D341Med (cell line): ENCODE measurements at regions not wholly inside any gene's neighbourhood (a gene's known extent, or its start where the extent isn't known, plus 50 kb on each side); places are given as distances from the start of the nearest gene placed in this dataset.

Experiments used
- DNase-seq: peaks from one replicate; pipeline ENCODE4 v3.0.0; 2012; ENCODE audit warnings: low spot score

DNA sequence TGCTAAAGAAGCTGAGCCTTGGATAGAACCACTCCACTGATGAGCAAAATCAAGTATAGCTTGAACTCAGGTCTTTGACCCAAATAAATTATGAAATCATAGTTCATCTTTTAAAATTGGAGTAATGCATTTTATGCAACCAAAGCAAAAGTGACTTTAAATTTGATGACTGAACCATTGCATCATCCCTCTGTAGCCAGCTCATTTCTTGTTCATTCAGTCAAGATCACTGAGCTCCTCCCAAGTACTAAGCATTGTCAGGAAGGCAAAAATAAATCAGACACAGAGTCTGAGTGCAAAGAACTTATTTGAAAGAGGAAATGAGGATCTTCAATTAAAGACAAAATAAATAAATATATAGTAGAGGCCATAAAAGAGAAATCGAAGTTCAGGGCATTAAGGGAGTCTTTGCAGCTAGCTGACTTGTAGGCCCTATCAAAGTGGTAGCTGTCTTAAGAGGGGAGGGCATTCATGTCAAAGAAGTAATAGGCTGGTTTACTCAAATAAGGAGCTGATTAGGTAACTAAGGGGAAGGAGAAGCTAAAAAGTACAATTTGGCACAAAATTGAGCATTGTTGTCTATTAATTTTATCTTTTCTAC, 411.8 kb downstream of the MTX2 start:
- no peak for DNase-seq

DNA sequence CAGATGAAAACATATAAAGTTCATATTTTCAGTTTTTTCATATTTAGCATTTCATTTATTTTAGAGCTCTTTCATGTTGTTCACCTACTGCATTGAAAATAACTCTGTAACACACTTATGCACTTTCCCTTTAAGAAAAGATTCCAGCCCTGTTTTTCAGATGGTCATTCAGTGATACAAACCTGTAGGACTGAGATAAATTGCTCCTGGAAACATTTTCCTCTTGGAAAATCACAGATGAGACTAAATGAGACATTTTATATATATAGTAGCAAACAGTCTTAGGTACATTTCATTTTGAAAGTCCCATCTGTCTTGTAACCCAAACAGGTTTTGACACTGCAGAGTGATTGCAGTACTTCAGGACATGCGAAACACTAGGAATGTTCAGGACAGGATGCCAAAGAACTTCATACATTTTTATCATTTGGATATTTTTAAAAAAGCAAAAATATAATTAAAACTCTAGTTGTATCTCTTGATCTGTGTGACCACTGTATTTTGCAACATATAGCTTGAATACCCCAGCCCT, 412.4 kb downstream of the MTX2 start:
- DNase-seq = no peak

DNA sequence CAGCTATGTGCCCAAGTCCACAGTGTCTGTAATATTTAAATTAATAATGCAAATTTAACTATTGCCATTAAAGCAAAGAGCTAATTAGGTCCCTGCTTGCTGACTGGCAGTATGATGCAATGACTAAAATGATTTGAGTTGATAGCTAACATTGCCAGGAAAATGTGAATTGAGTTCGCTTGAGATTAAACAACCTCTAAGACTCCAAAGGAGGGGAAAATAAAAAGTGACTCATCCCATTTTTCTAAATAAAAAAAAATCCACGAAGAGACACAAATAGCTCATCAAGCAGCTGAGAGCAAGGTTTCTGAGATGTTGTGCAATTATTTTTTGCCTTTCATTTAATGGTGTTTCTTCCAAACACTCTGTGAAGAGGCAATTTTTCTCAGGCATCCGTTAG, 413.0 kb downstream of the MTX2 start:
- no peak for DNase-seq

DNA sequence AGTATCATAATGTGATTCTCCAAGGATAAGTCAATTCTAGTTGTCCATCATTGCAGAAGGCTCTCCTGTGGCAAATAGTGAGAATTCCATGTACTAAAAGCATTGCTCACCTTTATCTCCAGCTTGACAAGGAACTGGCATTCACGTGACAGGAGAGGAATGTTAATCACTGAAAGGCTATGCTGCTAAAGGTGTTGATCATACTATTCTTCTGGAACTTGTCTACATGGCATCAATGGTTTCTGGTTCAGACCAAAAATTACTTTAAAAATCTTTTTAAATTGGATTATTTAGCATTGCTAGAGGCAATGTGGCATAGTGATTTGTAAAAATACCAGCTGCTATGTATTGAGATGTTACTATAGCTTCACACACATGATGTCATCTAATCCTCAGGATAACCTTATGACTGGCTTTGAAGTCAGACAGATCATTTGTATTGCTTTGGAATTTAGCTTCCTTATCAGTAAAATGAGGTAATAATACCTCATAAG, 414.4 kb downstream of the MTX2 start:
- no peak for DNase-seq

DNA sequence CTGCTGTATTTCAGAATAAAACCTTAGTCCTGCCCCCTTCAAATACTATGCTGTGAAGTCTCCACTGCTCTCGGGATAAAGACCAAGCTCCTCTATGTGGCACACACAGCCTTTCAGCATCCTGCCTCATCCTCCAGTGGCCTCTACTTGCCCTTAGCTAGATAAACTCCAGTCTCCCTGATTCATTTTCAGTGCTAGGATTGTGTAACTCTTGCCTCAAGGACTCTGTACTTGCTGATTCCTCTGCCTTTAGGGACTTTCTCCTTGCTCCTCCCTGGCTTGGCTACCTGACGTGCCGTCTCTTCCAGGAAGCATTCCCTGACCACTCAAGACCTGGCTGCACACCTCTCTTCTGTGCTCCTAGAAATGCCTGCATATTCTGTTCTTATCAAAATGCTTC, 416.7 kb downstream of the MTX2 start:
- DNase-seq = no peak

DNA sequence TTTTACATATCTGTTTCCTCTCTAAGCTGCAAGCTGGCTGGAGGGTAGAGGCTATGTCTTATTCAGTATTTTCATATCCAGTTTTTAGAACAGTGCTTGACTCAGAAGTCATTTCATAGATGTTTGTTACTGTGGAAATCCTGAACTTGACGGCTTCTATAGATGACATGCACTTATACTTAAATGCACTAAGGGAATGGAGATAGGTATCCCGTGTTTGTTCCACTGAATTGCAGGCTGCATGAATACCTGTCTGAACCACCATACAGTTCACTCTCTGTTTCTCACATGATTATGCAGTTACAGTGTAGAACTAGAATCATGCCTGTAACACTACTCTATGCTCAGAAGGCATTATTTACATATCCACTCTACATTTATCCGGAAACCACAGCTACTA, 417.1 kb downstream of the MTX2 start:
- no peak for DNase-seq

DNA sequence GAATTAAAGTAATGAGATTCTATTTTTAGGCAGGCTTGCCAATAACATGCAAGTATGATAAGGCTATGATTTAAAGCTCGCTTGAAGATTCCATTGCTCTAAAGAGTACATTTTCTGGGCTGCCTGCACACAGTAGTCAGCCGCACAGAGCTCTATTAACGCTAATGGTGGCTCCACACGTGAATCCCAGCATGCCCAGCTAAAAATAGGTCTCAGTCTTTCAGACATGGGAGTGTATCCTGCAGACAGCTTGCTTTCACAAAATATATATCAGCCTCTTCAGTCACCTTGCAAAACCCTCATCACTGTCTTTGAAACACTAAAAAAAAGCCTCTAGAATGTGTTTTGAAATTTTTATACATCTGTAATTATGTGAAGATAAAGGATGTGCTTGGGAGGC, 418.1 kb downstream of the MTX2 start:
- no peak for DNase-seq

DNA sequence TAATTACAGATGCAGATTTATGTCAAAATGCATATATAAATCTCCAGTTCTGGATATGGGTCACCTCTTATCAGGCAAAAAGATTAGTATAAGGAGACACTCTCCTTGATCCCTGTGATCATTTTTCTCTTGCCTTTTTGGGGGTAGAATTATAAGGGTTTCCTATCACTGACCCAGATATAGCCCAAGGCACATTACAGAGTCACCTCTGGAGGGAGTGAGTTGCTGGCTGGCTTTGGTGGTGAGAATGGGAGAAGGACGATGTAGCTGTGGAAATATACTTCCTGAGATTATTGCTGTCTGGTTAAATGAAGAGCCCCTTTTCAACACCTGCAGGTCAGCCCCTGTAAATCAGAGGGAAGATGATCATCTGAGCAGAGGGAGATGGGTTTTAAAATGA, 418.7 kb downstream of the MTX2 start:
- no peak for DNase-seq

DNA sequence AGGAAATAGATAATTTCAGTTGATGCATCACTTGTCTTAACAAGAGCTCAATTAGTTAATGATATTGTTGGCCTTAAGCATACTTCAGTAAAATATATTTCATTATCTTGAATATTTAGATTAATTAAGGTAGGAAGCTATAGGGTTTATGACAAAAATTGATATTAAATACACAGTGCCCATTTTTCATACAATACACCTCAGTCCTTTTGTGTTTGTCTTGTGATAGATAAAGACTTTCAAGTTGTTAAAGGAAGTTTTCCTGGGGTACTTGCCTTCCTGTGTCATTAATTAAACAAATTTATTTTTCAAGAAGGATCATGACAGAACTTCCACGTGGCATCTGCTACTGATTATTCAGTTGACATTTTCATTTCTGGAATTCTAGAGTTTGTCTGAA, 420.5 kb downstream of the MTX2 start:
- no peak for DNase-seq

DNA sequence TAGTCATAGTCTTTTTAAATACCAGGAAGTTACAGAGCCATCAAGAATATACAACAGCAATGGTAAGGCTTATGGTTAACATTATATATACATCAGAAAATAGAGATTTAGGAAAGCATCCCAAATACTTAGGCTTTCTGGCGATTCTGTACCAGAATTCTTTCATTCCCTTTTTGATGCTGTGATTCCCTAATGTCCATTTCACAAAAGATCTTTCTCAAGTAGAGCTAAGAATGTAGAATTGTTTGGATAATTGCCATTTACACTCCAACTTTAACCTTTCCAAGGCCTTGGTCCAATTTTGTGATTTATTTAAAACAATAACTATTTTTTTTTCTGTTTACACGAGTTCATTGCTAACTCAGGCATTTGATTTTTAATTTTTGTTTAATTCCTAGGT, 422.2 kb downstream of the MTX2 start:
- no peak for DNase-seq

DNA sequence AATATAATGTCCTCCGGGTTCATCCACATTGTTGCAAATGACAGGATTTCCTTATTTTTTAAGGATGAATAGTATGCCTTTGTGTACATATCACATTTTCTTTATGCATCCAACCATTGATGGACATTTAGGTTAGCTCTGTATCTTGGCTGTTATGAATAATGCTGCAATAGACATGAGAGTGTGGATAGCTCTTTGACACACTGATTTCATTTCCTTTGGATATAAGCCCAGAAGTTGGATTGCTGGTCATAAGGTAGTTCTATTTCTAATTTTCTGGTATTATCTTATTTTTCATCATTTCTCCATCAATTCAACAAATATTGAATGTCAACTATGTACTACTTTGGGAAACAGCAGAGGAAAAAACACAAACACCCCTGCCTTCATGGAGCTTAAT, 423.3 kb downstream of the MTX2 start:
- no peak for DNase-seq

DNA sequence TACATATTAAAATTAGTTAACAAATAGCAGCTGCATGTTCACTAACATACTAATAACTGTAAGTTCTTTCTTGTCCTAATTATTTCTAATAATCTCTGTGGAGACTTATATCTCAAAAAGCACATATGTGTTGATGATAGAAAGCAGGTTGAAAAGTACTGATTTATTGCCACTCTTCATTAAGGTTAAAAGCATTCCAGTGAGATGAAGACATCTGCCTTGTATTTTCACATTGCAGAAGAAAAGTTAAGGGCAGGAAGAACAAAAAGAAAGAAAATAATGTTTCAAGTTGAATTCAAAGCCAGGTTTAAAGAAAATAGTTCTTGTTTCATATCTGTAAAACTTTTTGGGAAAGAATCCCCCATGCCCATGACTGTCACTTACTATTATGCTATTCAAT, 429.9 kb downstream of the MTX2 start:
- DNase-seq = no peak

DNA sequence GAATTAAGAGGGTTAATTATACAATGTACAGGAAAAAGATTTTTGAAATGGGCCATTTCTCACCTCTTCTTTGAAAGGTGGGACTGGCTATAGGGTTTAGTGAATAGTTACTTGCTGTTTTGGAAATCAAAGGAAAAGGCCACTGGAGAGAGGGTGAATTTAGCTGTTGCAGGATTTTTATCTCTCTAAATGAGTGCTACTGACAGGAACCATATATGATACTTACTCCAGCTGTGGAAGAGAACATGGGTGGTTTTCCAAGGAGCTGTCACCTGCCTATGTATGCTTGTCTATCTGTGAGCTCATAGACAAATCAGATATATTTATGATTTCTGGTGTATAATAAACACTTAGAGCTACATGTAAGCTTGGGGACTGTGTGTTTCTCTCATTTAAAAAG, 430.4 kb downstream of the MTX2 start:
- DNase-seq = no peak

DNA sequence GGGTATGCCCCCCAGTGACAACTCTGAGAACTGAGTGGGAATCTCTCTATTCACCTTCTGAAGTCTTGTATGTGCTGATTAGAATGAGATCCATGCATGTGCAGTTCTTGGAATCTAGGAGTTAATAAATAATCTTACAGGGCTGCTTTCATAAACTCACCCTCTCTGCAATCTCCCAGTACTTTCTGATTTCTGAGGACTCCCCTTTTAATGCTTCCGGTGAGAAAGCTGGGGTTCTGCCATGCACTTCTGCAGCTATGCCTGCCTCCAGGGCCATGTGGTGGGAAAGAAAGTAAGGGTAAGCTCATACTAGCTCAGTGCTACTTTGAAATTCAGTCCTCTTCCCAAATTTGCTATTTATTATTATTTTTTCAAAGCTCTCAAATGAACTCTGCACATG, 432.9 kb downstream of the MTX2 start:
- DNase-seq = no peak

DNA sequence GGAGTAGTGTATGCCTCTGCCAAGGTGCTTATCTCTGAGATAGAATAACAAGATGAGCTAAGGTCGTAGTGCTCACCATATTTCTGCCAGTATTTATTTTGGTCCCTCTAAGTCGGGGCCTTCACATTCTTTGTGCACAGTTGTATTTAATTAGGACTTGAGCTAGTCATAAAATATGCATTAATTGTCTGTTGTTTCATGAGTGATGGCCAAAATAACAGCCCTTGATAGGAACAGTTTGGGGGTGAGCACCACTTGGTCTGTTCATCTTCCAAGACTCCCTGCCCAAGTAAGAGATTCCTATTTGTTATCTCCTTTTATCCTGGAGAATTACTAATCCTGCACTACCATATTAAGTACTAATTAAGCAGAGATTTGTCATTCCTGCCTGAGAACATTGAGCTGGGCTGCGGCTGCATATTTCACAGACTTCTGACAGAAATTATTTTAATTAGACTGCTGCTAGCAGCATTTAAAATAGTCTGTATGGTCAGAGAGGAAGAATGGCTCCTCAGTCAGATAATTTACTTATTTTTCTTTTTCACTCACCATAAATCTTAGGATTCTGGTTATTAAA, 435.1 kb downstream of the MTX2 start:
- DNase-seq = peak; percentile 35

DNA sequence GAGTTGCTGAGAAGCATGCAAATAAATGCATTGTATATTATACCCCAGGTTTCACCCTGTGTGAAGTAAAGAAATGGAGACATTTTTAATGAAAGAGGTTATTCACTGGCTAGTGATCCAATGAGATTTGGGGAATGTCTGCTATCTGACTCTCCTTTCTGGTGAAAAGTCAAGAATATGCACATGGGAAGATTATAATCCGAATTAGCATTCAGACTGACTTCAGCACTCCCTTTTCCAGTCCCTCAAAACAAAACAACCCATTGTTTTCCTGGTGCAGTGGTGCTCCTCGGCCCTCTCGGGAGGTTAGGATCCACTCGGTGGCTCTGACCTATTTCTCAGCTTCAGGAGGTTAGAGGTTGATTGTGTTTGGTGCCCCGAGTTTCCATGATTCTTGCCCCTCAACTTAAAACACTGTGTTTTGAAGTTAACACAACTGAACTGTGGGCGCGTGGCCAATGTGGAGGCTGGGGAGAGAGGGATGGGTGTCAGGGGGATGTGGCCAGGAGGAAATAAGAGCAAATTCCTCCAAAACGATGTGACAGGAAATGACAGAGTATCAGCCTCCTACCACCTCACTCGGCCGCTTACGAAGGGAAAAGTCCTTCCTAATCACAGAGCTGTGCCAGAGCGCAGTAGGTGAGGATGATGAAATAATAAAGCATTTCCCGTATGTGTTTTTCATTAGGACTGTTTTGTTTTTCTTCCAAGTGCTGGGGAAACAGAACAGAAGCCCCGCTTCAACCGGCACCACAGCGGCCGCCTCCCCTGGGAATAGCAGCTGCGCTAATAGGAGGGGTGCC, 440.1 kb downstream of the MTX2 start:
- no peak for DNase-seq

DNA sequence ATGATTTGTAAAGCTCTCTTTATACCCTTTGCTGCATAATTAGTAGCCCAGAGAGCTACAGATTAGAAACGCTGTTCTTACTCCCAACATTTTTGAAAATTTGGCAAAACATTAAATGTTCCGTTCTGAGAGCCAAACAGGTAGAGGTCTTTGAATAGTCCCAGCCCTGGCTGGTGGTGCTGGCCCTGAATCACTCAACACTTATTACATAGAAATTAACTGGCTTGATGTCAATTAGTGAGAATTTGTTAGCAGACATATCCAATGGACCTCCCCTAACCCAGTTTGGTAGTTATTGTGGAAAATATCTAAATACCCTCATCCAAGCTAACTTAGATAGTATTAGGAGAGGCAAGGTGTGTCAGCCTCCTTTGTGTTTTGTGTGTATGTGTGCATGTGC, 440.7 kb downstream of the MTX2 start:
- DNase-seq = no peak

DNA sequence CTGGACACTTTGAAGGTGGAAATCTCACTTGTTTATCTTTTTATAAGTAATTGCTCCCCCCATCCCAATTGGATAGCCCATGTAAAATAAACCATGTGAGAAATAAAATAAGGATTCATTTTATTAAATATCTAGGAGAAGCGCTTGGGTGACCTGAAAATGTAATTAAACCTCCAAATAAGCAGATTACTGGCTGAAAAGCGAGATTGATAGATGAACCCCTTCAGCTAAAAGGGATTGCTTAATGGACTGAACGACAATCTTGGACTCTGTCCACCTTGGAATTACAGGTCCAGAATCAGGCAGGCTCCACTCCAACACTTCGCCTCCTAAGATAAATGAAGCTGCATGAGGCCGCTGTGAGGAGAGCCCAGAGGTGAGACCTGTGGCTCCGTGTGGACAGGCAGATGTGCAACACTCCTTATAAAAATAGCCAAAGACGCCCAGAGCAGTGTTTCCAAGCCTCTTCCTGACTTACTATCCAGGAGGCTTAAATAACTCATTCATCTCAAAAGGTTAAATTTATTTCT, 441.5 kb downstream of the MTX2 start:
- DNase-seq = no peak

DNA sequence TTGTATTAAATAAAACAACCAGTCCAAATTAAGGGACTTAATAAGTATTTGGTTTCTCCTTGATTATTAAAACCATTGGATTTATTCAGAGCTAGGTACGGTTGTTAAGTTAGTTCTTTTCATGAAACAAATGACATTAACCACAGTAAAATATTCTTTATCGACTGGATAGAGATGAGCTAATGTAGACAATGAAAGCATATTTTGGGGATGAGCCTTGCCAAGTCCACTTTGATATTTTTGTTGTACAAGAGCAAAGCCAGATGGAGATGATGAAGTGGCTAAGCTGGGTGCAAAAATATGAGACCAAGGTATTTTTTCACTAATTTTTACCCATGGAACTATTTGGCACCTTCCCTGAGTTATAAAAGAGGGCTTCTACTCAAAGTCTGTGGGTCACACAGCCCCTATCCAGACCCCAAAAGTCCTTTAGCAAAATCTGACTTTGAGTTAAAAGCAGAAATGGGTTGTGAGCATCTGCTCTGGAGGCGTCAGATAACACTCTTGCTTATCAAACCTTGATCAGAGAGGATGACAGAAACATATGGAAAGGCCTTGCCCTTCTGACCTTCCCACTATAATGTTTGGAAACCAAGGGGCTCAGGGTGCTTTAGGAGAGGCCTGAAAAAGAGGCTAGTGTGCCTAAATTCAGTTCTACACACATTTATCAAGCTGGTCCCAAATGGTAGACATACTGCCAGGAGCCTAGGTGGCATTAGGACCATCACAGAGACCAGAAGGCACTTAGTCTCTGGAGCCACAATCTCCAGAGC, 456.8 kb downstream of the MTX2 start:
- DNase-seq = no peak

DNA sequence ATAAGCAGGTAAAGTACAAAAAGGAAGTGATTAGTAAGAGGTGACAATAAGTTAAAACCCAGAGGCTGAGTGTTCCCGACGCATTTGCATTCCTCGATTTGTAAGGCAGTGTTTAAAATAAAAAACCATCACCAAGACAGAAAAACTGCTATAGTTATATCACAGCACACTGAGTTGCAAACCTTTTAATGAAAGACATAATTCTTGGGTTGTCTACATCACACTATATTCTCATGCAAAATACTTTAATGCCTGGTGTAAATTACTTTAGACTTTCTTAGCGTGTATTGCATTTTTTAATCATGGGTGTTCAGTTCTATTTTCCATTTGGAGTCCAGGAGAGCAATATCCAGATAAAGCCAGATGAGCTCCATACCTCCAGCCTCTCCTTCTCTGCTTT, 458.5 kb downstream of the MTX2 start:
- DNase-seq = no peak

DNA sequence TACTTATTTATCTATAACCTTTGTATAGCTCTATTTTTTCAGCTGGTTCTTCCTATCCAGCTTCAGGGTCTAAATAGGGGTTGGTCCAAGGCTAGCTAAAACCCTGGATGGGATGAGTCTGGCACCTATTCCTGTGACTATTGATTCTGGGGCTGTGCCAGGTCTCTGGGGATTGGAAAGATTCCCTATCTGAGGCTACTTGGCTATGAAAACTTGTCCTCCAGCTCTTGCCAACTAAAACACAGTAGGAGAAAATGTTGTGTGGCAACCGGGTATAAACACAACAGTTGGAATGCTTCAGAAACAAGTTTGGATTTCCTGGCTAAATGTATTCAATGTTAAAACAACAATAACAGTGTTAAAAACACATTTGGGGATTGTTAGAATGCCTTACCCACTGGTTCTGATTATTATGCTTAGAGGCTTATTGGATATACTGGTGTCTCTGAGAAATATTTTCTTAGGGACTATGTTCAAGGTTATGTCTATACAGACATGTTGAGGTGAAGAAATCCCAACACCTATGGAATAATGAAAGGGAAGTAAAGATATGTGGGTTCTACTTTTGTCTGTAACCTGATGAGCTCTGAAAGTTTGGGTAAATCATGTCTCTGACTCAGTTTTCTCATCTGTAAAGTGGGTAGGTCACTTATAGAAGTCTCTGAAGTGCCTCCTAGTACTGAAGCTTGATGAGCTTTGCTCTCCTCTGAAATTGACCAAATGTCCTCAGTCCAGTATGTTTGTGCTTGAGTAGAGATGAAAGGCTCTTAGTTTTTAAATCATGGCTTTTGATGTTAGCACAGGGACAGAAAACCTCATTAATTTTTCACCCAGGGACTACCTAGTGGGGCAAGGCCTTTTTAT, 460.7 kb downstream of the MTX2 start:
- DNase-seq = peak; percentile 46
